Fibroblast of lung (primary cell): ENCODE measurements at regions not wholly inside any gene's neighbourhood (a gene's known extent, or its start where the extent isn't known, plus 50 kb on each side); places are given as distances from the start of the nearest gene placed in this dataset.

ENCODE experiments used
- DNase-seq, 2 donors: peaks; one replicate each; pipeline versions ENCODE4 v3.0.0 to v3.0.0-alpha.2; 2010; ENCODE audit warnings: low read depth in 2 of 2
- H2AFZ ChIP-seq: 2 replicates; pipeline ENCODE4 v1.5.1; 2012; ENCODE audit warnings: low read length, control low read depth, inconsistent platforms
- H3K27ac ChIP-seq: 2 replicates; pipeline ENCODE4 v1.5.1; 2011; ENCODE audit warnings: low read length, control low read depth; ENCODE audit not compliant: insufficient read depth
- H3K27me3 ChIP-seq: 2 replicates; pipeline ENCODE4 v1.5.1; 2011; ENCODE audit warnings: mild to moderate bottlenecking, low read length; ENCODE audit not compliant: control insufficient read depth, insufficient read depth
- H3K36me3 ChIP-seq: 2 replicates; pipeline ENCODE4 v1.5.1; 2011; ENCODE audit warnings: low read length; ENCODE audit not compliant: control insufficient read depth, insufficient read depth
- H3K4me1 ChIP-seq: 2 replicates; pipeline ENCODE4 v1.5.1; 2011; ENCODE audit warnings: low read length; ENCODE audit not compliant: control insufficient read depth, insufficient read depth; ENCODE audit errors: extremely low read depth
- H3K4me2 ChIP-seq: 2 replicates; pipeline ENCODE4 v1.5.1; 2011; ENCODE audit warnings: low read length, control low read depth; ENCODE audit not compliant: insufficient read depth; ENCODE audit errors: extremely low read depth
- H3K4me3 ChIP-seq, 4 experiments: fragments of 200-600 bp in 1 of 4; sonication (generic) in 1 of 4; replicated peaks in 1 of 4; 2 replicates each; pipeline ENCODE4 v1.5.1; 2011 to 2016; ENCODE audit warnings: low read length in 4 of 4, low read depth in 3 of 4, mild to moderate bottlenecking in 3 of 4, control low read depth in 2 of 4, inconsistent platforms in 1 of 4, mixed read lengths in 1 of 4; ENCODE audit not compliant: insufficient read depth in 1 of 4; ENCODE audit errors: control extremely low read depth in 1 of 4
- H3K79me2 ChIP-seq: 2 replicates; pipeline ENCODE4 v1.5.1; 2012; ENCODE audit warnings: mild to moderate bottlenecking, low read length, inconsistent platforms; ENCODE audit not compliant: control insufficient read depth, insufficient read depth
- H3K9ac ChIP-seq: 2 replicates; pipeline ENCODE4 v1.5.1; 2011; ENCODE audit warnings: mild to moderate bottlenecking, low read length, control low read depth; ENCODE audit not compliant: insufficient read depth
- H3K9me3 ChIP-seq: 2 replicates; pipeline ENCODE4 v1.5.1; 2012; ENCODE audit warnings: low read depth, low read length; ENCODE audit not compliant: control insufficient read depth, insufficient read depth
- H4K20me1 ChIP-seq: 2 replicates; pipeline ENCODE4 v1.5.1; 2011; ENCODE audit warnings: low read length; ENCODE audit not compliant: control insufficient read depth, insufficient read depth; ENCODE audit errors: extremely low read depth
- EZH2 ChIP-seq: IDR thresholded peaks from 2 replicates; pipeline ENCODE4 v1.5.1; 2012; ENCODE audit warnings: low read length, control low read depth, mild to moderate bottlenecking; ENCODE audit errors: missing control alignments
- TF ChIP-seq, protein P1 (sequence below), 2 donors: IDR thresholded peaks in 1 of 2; conservative IDR thresholded peaks in 1 of 2; 1 replicate in 1 of 2; 2 replicates in 1 of 2; pipeline ENCODE4 v1.5.1; 2011 to 2012; ENCODE audit warnings: low read length in 2 of 2, control low read depth in 1 of 2, inconsistent platforms in 1 of 2, low read depth in 1 of 2, mild to moderate bottlenecking in 1 of 2

DNA sequence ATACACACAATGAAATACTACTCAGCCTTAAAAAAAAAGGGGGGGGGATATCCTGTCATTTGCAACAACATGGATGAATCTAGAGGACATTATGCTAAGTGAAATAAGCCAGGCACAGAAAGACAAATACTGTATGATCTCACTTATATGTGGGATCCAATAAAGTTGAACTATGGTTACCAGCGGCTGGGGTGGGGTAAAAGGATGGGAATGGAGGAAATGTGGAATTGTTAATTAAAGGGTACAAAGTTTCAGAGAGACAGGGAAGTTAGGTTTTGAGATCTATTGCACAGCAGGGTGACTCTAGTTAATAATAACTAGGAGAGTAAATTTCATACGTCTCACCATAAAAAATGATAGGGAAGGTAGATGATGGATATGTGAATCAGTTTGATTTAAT, 76.2 kb upstream of the ZNF608 start:
- no peaks in the 10 kb centered on the region for H4K20me1 ChIP-seq
- TF ChIP-seq, protein P1, sequence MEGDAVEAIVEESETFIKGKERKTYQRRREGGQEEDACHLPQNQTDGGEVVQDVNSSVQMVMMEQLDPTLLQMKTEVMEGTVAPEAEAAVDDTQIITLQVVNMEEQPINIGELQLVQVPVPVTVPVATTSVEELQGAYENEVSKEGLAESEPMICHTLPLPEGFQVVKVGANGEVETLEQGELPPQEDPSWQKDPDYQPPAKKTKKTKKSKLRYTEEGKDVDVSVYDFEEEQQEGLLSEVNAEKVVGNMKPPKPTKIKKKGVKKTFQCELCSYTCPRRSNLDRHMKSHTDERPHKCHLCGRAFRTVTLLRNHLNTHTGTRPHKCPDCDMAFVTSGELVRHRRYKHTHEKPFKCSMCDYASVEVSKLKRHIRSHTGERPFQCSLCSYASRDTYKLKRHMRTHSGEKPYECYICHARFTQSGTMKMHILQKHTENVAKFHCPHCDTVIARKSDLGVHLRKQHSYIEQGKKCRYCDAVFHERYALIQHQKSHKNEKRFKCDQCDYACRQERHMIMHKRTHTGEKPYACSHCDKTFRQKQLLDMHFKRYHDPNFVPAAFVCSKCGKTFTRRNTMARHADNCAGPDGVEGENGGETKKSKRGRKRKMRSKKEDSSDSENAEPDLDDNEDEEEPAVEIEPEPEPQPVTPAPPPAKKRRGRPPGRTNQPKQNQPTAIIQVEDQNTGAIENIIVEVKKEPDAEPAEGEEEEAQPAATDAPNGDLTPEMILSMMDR (conservative IDR thresholded peaks at IDR 0.05 in 1 of 2, IDR thresholded peaks at IDR 0.05 in 1 of 2; ENCODE audit: low read depth in 1 of 2, low read length in 2 of 2): no peak
- TF ChIP-seq EZH2: no peak
- H3K4me2 ChIP-seq: no peak overlapping the region

GRCh38 chr5:124823380-124823779, 76.9 kb upstream of the ZNF608 start:
- no peak overlapping the region for H3K9ac ChIP-seq
- peak in 1 of 2 donors; percentile 88 for DNase-seq
- no peaks in the 10 kb centered on the region for H3K27me3 ChIP-seq
- H3K4me1 ChIP-seq: no peaks in the 10 kb centered on the region
- no peak overlapping the region for H3K4me3 ChIP-seq
- no peak overlapping the region for H3K27ac ChIP-seq
- TF ChIP-seq, protein P1 (conservative IDR thresholded peaks at IDR 0.05 in 1 of 2, IDR thresholded peaks at IDR 0.05 in 1 of 2; ENCODE audit: low read depth in 1 of 2, low read length in 2 of 2): no peak
- no peak for TF ChIP-seq EZH2
- no peak overlapping the region for H2AFZ ChIP-seq
- no peaks in the 10 kb centered on the region for H3K79me2 ChIP-seq
- no peaks in the 10 kb centered on the region for H3K9me3 ChIP-seq
- no peak overlapping the region for H3K4me2 ChIP-seq
- H3K36me3 ChIP-seq: no peaks in the 10 kb centered on the region
- no peaks in the 10 kb centered on the region for H4K20me1 ChIP-seq

More for the DNA sequence above, 76.2 kb upstream of the ZNF608 start:
- Histone ChIP-seq H3K4me3 (no peak overlapping the region), H3K27ac (no peak overlapping the region), H3K4me1 (no peaks in the 10 kb centered on the region), H2AFZ (no peak overlapping the region), H3K79me2 (no peaks in the 10 kb centered on the region), H3K36me3 (no peaks in the 10 kb centered on the region), H3K9ac (no peak overlapping the region), H3K27me3 (no peaks in the 10 kb centered on the region), H3K9me3 (no peaks in the 10 kb centered on the region)
- no peak for DNase-seq

GRCh38 chr5:124824637-124825158, 78.3 kb upstream of the ZNF608 start:
- no peak overlapping the region for H3K4me2 ChIP-seq
- no peak overlapping the region for H3K9ac ChIP-seq
- no peaks in the 10 kb centered on the region for H4K20me1 ChIP-seq
- H3K4me3 ChIP-seq: no peak overlapping the region
- H3K36me3 ChIP-seq: no peaks in the 10 kb centered on the region
- TF ChIP-seq, protein P1 (conservative IDR thresholded peaks at IDR 0.05 in 1 of 2, IDR thresholded peaks at IDR 0.05 in 1 of 2; ENCODE audit: low read depth in 1 of 2, low read length in 2 of 2): no peak
- TF ChIP-seq EZH2: no peak
- H3K27ac ChIP-seq: no peak overlapping the region
- H2AFZ ChIP-seq: no peak overlapping the region
- no peaks in the 10 kb centered on the region for H3K79me2 ChIP-seq
- peak; percentile 89 to 92 for DNase-seq
- no peaks in the 10 kb centered on the region for H3K4me1 ChIP-seq
- H3K9me3 ChIP-seq: no peaks in the 10 kb centered on the region
- no peaks in the 10 kb centered on the region for H3K27me3 ChIP-seq
